ENCODE measurements at regions not wholly inside any gene's neighbourhood (a gene's known extent, or its start where the extent isn't known, plus 50 kb on each side); places are given as distances from the start of the nearest gene placed in this dataset.

DNA sequence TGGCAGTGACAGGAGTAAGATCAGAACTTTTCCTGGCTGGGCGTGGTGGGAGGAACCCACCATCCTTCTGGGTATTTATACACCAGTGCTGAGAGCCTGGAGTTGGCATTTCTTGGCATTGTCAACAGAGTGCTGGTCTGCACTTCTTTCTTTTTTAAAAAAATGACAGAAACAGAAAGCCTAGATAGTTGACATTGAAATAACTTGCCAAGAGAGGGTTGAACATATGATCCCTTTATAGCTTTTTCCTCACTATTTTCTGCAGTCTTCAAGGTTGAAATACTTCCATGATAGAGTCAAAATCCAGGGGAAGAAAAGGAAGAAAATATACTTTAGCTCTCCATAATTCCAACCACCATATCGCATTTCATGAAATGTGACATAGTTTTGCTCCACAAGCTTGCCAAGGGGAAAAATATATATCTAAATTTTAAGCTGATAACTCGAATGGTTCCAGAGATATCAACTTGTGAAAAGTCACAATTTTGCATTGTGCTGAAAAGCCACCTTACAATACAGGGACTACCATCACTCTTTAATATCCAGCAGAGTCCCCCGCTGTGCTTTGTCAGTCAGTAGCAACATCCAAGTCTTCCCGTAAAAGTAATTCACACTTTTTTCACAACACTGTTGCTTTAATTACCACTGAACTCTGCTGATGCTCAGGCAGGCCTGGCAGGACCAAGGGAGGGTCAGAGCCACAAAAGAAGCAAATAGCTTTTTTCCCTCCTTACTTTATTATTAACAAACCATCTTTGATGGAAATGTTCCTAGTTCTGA is 764.9 kb upstream of the FANCL start:
- DNase-seq (ENCODE audit: low read depth): no peak

DNA sequence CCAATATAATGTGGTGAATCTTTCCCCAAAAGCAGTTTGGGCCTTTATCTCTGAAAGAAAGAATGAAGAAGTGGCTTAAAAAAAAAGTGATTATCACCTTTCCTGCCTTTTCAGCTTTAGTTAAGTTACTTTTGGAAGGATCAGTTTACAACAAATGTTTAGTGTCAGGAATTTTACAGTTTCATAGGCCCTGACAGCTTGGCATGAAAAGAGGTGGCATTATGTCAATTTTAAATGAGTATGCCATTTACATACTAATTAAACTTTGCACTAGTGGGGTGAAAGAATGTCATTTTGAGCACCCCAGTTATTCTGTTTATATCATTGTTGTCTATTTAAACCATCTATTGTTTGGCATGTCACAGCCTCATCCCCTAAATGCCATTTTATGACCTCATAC is 763.5 kb upstream of the FANCL start:
- DNase-seq (ENCODE audit: low read depth): no peak

DNA sequence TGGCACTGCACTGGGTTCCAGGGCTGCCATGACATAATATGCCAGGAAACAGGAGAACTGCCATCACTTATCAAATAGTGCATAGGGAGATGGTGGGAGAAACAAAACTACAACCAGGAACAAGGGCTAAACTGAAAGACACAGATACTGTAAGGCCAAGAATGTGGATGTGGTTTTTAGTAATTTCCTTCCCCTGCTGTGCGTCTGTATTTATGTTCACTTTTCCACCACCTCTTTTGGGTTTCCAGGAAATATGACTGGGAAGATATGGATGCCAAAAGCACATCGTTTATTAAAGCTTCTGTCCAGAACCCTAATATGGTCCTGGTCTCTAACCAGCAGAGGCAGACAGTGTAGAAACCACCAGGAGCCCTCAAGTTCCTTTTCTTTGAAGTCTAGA is 759.7 kb upstream of the FANCL start:
- DNase-seq (ENCODE audit: low read depth): no peak

- peak; percentile 1 for DNase-seq (ENCODE audit: low read depth)
These were observed 751.1 kb upstream of the FANCL start for GRCh38 chr2:58992062-58992706.

GRCh38 chr2:58991357-58991756 is 750.2 kb upstream of the FANCL start:
- DNase-seq (ENCODE audit: low read depth): no peak

DNA sequence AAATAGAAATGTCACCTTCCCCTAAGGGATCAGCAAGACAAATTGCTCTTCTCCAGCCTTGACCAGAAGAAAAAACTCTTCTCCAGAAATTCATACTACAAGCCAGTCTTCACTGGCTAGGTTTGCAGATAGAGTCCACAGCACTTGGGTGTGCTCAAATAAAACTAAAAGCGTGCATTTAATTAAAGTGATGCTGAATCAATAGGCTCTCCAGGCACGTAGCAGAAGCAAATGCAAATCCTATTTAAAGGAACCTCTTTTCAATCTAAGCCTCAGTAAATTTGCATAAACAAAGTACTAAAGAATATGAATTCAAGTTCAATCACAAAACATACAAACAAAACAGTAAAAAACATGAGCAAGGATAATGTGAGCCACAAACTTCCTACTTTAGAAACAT is 744.4 kb upstream of the FANCL start:
- no peak for DNase-seq (ENCODE audit: low read depth)

- DNase-seq (ENCODE audit: low read depth): no peak
These were observed 743.6 kb upstream of the FANCL start for GRCh38 chr2:58984731-58985130.

DNA sequence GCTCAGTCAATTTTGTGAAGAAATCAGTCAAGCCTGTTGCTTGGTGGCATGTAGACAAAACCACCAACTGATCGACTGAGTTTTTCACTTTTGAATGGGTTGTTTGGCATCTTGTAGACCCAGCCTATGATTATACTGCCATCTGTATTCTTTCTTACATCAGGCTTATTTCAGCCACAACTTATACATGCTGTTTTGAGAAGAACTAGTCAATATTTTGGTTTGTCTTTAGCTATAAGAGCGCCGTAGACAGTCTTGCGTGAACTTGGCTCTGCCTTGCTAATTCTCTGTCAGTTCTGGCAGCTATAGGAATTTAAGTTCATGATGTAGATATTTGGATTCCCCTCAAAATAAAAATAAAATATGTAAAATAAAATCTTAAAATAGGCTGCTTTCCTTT is 742.0 kb upstream of the FANCL start:
- DNase-seq (ENCODE audit: low read depth): no peak

DNA sequence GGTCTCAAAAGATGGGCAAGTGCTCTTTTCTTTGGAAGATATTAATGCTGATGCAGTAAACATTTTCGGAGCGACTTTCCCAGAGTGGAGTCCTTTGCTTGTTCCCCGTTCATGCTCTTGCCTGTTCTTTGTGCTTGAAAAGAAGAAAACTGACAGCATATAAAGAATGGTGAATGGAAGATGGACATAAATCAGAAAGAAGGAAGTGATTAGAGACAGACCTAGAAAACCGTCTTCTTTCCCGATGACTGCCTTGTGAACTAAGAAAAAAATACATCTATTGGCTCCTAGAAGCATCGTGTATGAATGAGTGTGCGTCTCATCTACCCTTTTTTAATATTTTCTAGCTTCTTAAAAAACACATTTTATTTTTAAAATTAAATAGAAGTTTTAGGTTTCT is 740.1 kb upstream of the FANCL start:
- DNase-seq (ENCODE audit: low read depth): no peak

- DNase-seq (ENCODE audit: low read depth): no peak
These were observed 735.4 kb upstream of the FANCL start for GRCh38 chr2:58976375-58977071.

DNA sequence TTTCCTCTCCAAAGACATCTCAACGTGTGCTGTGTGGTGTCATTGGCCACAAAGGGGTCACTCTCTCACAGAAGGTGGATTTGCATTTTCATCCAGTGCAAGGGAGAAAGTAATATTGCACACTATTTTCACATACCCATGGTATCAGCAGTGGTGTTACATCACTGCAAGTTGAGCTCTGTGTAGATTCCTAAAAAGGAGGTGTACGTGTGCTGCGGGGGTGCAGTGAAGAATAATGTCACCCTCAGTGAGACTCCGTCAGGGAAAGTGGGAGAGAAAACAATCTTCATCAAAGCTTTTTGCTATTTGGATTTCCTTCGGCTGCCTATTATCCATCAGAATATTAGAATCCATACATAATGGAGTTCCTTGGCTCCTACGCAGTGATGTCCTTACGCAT is 733.8 kb upstream of the FANCL start:
- no peak for DNase-seq (ENCODE audit: low read depth)

DNA sequence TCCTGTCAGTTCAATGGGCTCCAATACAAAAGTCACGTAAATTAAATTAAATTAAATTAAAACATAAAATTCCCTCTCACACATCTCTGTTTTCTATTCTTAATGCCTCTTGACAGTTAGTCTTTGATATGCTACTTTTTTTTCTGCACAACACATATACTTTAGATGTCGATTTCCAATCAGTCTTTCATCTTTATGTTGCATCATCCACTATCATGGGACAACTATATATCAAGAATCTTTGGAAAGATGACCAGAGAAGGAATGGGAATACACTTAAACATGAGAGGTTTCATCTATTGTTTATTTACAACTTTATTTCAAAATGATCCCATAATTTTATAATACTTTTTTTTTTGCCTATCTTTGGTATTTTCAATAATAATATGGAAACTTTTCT is 733.3 kb upstream of the FANCL start:
- DNase-seq (ENCODE audit: low read depth): no peak

GRCh38 chr2:58973811-58974281 is 732.7 kb upstream of the FANCL start:
- DNase-seq (ENCODE audit: low read depth): no peak

DNA sequence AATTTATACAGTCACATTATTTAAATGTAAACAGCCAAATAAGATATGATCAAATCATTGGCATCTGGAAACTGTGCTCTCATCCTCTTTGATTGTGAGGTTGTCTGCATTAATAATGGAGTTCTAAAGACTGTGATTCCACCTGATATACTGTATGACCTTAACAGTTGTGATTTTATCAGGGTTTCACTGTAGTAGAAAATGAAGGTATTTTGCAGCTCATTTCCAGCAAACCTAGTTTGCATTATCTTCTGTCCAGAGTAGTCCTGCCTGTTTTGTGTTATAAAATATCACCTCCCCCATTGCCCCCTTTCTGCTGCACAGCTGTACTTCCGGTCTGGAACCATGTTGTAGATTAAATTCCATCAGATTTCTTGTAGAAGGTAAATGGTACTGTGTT is 731.6 kb upstream of the FANCL start:
- DNase-seq (ENCODE audit: low read depth): no peak

- no peak for DNase-seq (ENCODE audit: low read depth)
These were observed 730.6 kb upstream of the FANCL start for GRCh38 chr2:58971511-58972360.

- DNase-seq (ENCODE audit: low read depth): no peak
These were observed 729.2 kb upstream of the FANCL start for GRCh38 chr2:58970365-58970764.

DNA sequence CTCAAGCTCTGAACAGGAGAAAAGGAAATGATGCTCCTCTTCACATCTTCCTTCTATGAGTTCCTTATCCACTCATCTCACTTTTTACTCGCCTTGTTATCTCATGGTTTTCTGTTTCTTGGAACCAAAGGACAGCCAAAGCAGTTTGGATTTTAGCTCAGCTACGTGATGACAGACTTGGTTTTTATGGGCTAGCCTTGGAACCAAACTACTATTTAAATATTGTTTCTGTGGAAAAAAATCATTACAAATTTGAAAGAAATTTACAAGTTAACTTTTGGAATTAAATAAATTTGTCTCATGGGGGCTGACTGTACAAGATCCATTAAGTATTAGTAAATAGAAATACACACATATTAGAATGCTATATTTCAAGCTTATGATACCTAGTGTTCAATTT is 727.8 kb upstream of the FANCL start:
- DNase-seq (ENCODE audit: low read depth): no peak

DNA sequence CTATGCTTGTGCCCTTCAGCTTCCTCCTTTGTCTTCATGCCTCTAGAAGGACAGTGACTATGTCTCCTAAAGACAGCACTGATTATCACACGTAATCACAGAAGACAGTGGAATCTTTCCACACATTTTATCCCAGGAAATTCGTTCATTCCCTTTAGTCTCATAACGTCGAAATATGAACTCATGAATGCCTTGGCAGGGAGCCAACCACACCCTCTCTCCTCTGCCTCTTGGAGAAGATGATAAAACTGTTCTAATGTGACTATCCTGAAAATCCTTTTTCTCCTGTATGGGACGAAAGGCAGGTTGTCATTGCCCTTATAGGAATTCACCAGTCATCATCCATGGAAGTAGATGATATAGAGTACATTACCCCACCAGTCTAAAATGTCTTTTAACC is 726.6 kb upstream of the FANCL start:
- DNase-seq (ENCODE audit: low read depth): no peak

DNA sequence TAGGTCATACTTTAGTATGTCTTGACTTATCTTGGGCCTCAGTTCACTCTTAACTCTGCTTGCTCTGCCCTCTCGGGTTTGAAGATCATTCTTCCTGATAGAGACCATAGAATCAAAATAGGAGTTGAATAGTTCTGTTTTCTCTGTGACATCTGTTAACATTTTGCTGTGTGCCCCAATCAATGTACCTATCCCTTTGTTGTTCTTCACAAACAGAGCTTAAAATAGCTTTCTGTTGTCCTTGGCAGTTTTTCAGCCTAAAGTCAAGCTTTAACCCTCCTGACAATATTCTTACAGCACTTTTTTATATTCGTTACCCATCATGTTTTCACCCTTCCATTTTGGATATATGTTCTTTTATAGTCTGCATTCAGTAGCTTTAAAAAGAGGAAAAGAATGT is 724.5 kb upstream of the FANCL start:
- DNase-seq (ENCODE audit: low read depth): no peak

DNA sequence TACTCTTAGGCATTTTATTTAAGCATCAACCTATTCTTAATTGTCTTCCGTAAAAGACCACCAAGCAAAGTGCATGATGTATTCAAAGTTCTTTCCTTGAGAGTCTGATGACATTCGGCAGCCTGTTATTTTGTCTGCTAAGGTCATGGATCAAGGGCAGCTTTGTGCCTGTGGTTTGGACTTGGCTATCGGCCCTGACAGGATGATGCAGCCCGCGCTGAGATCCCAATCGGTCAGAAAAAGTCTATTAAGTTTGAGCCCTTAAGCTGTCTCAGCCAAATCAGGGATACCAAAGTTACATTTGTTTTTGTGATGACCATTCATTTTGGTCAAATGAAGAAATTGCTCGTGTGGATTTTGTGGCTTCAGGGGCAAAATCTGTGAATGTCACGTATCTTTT is 718.9 kb upstream of the FANCL start:
- DNase-seq (ENCODE audit: low read depth): no peak

GRCh38 chr2:58957188-58957840 is 716.2 kb upstream of the FANCL start:
- DNase-seq (ENCODE audit: low read depth): no peak

DNA sequence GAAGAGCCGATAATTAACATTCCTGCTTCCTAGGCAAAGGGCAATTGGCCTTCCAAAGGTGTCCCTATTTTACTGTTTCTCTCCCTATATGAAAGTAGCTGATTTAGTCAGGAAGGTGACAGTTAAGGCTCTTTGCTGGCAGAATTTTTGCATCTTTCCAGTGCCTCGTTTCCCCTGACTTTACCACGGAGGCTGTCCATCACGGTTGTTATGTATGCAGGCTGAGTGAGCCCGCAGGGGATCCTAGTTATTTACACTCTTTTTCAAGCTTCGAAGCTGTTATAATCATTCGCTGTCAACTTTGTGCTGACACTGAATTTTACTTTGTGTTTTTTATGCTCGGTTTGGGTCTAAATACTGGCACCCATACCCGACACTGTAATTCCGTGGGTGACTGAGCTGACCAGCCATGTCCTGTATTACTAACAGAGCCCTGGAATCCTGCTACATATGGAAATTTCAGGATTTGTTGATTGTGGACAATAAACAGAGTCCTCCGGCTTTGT is 713.8 kb upstream of the FANCL start:
- no peak for DNase-seq (ENCODE audit: low read depth)
